DMS53 (cell line): ENCODE measurements at regions not wholly inside any gene's neighbourhood (a gene's known extent, or its start where the extent isn't known, plus 50 kb on each side); places are given as distances from the start of the nearest gene placed in this dataset.
A peak's percentile ranks its signal among the peaks of the same experiment; 100 is the strongest.

Source experiments
- DNase-seq: peaks from one replicate; lab custom pipeline; 2025; lab: John Stamatoyannopoulos, UW

GRCh38 chr14:100399052-100399849 lies 76.1 kb downstream of the SLC25A47 start:
- no peak for DNase-seq

- DNase-seq = no peak
These were observed 77.0 kb downstream of the SLC25A47 start for GRCh38 chr14:100400115-100400514.

- no peak for DNase-seq
These were observed 78.0 kb downstream of the SLC25A47 start for GRCh38 chr14:100401031-100401692.

- DNase-seq = no peak
These were observed 78.7 kb downstream of the SLC25A47 start for GRCh38 chr14:100401792-100402191.

GRCh38 chr14:100402631-100403030 lies 79.5 kb downstream of the SLC25A47 start:
- no peak for DNase-seq

GRCh38 chr14:100403105-100403504 lies 80.0 kb downstream of the SLC25A47 start:
- DNase-seq = no peak

- DNase-seq = no peak
These were observed 80.7 kb downstream of the SLC25A47 start for GRCh38 chr14:100403802-100404365.

GRCh38 chr14:100404419-100404818 lies 81.3 kb downstream of the SLC25A47 start:
- DNase-seq = no peak

GRCh38 chr14:100405760-100406455 lies 82.8 kb downstream of the SLC25A47 start:
- DNase-seq = peak; percentile 42

GRCh38 chr14:100406505-100407131 lies 83.5 kb downstream of the SLC25A47 start:
- DNase-seq = peak; percentile 27

- DNase-seq = no peak
These were observed 84.4 kb downstream of the SLC25A47 start for GRCh38 chr14:100407376-100408102.

- DNase-seq = peak; percentile 87
These were observed 85.3 kb downstream of the SLC25A47 start for GRCh38 chr14:100408350-100409002.

- DNase-seq = peak; percentile 8
These were observed 85.8 kb downstream of the SLC25A47 start for GRCh38 chr14:100409003-100409360.

GRCh38 chr14:100409651-100410050 lies 86.5 kb downstream of the SLC25A47 start:
- DNase-seq = no peak

GRCh38 chr14:100410056-100410565 lies 87.0 kb downstream of the SLC25A47 start:
- DNase-seq = no peak

- no peak for DNase-seq
These were observed 90.6 kb downstream of the SLC25A47 start for GRCh38 chr14:100413699-100414098.

GRCh38 chr14:100415226-100415625 lies 92.1 kb downstream of the SLC25A47 start:
- no peak for DNase-seq

- DNase-seq = no peak
These were observed 93.0 kb downstream of the SLC25A47 start for GRCh38 chr14:100416081-100416680.

- DNase-seq = peak; percentile 73
These were observed 94.1 kb downstream of the SLC25A47 start for GRCh38 chr14:100416921-100417860.
